ENCODE measurements at regions not wholly inside any gene's neighbourhood (a gene's known extent, or its start where the extent isn't known, plus 50 kb on each side); places are given as distances from the start of the nearest gene placed in this dataset.
"Not testable (repeated sequence)": the region's sequence is repeated elsewhere in the genome, so short reads cannot be mapped to it uniquely, and the experiment has no call there.

GRCh38 chr9:75500940-75501339, 389.5 kb upstream of the PCSK5 start:
- H3K9me3 ChIP-seq (ENCODE audit: control insufficient read depth in 2 of 2, insufficient read depth in 1 of 2, low read length in 1 of 2); H3K36me3 ChIP-seq (ENCODE audit: control insufficient read depth in 2 of 2, insufficient read depth in 2 of 2, low read length in 1 of 2); DNase-seq (ENCODE audit: low read depth in 6 of 9, low spot score in 9 of 9); H3K27me3 ChIP-seq (ENCODE audit: control insufficient read depth in 2 of 2, insufficient read depth in 1 of 2, low read length in 1 of 2); H3K4me1 ChIP-seq (ENCODE audit: control insufficient read depth in 2 of 2, insufficient read depth in 2 of 2, low read length in 2 of 2); H3K27ac ChIP-seq (ENCODE audit: low read depth in 1 of 2, low read length in 1 of 2); H3K4me3 ChIP-seq (ENCODE audit: low read length in 2 of 2): not testable (repeated sequence)
- WGBS: 92% methylated on average over 3 of the region's 3 CpGs

GRCh38 chr9:75504721-75505120, 385.8 kb upstream of the PCSK5 start:
- H3K27ac ChIP-seq (ENCODE audit: low read depth in 1 of 2, low read length in 1 of 2): no peak overlapping the region
- DNase-seq (ENCODE audit: low read depth in 6 of 9, low spot score in 9 of 9): no peak
- no peaks in the 10 kb centered on the region for H3K27me3 ChIP-seq (ENCODE audit: control insufficient read depth in 2 of 2, insufficient read depth in 1 of 2, low read length in 1 of 2)
- no peak overlapping the region for H3K4me3 ChIP-seq (ENCODE audit: low read length in 2 of 2)
- H3K4me1 ChIP-seq (ENCODE audit: control insufficient read depth in 2 of 2, insufficient read depth in 2 of 2, low read length in 2 of 2): no peaks in the 10 kb centered on the region
- H3K9me3 ChIP-seq (ENCODE audit: control insufficient read depth in 2 of 2, insufficient read depth in 1 of 2, low read length in 1 of 2): no peaks in the 10 kb centered on the region
- no peaks in the 10 kb centered on the region for H3K36me3 ChIP-seq (ENCODE audit: control insufficient read depth in 2 of 2, insufficient read depth in 2 of 2, low read length in 1 of 2)

GRCh38 chr9:75505654-75506053, 384.8 kb upstream of the PCSK5 start:
- Histone ChIP-seq H3K4me3 (ENCODE audit: low read length in 2 of 2) (no peak overlapping the region), H3K27ac (ENCODE audit: low read depth in 1 of 2, low read length in 1 of 2) (no peak overlapping the region), H3K4me1 (ENCODE audit: control insufficient read depth in 2 of 2, insufficient read depth in 2 of 2, low read length in 2 of 2) (no peaks in the 10 kb centered on the region), H3K27me3 (ENCODE audit: control insufficient read depth in 2 of 2, insufficient read depth in 1 of 2, low read length in 1 of 2) (no peaks in the 10 kb centered on the region), H3K9me3 (ENCODE audit: control insufficient read depth in 2 of 2, insufficient read depth in 1 of 2, low read length in 1 of 2) (no peaks in the 10 kb centered on the region), H3K36me3 (ENCODE audit: control insufficient read depth in 2 of 2, insufficient read depth in 2 of 2, low read length in 1 of 2) (no peaks in the 10 kb centered on the region)
- no peak for DNase-seq (ENCODE audit: low read depth in 6 of 9, low spot score in 9 of 9)

GRCh38 chr9:75529463-75529862, 361.0 kb upstream of the PCSK5 start:
- Histone ChIP-seq H3K9me3 (ENCODE audit: control insufficient read depth in 2 of 2, insufficient read depth in 1 of 2, low read length in 1 of 2) (no peaks in the 10 kb centered on the region), H3K27me3 (ENCODE audit: control insufficient read depth in 2 of 2, insufficient read depth in 1 of 2, low read length in 1 of 2) (no peaks in the 10 kb centered on the region), H3K36me3 (ENCODE audit: control insufficient read depth in 2 of 2, insufficient read depth in 2 of 2, low read length in 1 of 2) (no peaks in the 10 kb centered on the region), H3K4me1 (ENCODE audit: control insufficient read depth in 2 of 2, insufficient read depth in 2 of 2, low read length in 2 of 2) (no peaks in the 10 kb centered on the region), H3K27ac (ENCODE audit: low read depth in 1 of 2, low read length in 1 of 2) (no peak overlapping the region), H3K4me3 (ENCODE audit: low read length in 2 of 2) (no peak overlapping the region)
- no peak for DNase-seq (ENCODE audit: low read depth in 6 of 9, low spot score in 9 of 9)

DNA sequence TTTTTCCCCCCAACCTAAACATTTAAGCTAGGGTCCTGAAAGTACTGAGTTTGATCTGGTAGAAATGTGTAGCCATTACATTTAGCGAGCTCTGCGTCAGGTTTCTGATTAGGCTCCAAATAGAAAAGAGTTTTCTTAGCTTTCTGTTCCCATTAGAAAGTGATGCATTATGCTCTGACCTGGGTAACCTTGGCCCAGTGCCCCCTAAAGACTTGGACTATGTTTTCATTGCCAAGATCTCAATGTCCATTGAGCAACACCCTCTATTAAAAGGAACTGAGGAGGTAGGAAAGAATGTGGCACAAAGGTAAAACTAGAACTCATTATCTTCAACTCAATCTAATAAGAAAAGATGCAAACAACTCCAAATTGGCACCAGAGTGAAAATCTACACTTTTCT, 358.9 kb upstream of the PCSK5 start:
- Histone ChIP-seq H3K36me3 (ENCODE audit: control insufficient read depth in 2 of 2, insufficient read depth in 2 of 2, low read length in 1 of 2) (no peaks in the 10 kb centered on the region), H3K4me3 (ENCODE audit: low read length in 2 of 2) (no peak overlapping the region), H3K27ac (ENCODE audit: low read depth in 1 of 2, low read length in 1 of 2) (no peak overlapping the region), H3K4me1 (ENCODE audit: control insufficient read depth in 2 of 2, insufficient read depth in 2 of 2, low read length in 2 of 2) (no peaks in the 10 kb centered on the region), H3K27me3 (ENCODE audit: control insufficient read depth in 2 of 2, insufficient read depth in 1 of 2, low read length in 1 of 2) (no peaks in the 10 kb centered on the region), H3K9me3 (ENCODE audit: control insufficient read depth in 2 of 2, insufficient read depth in 1 of 2, low read length in 1 of 2) (no peaks in the 10 kb centered on the region)
- DNase-seq (ENCODE audit: low read depth in 6 of 9, low spot score in 9 of 9): no peak
- WGBS: 97% methylated on average over 2 of the region's 2 CpGs

GRCh38 chr9:75532233-75533050, 358.0 kb upstream of the PCSK5 start:
- 48% methylated on average over 3 of the region's 3 CpGs for WGBS
- H3K27ac ChIP-seq (ENCODE audit: low read depth in 1 of 2, low read length in 1 of 2): no peak overlapping the region
- no peak for DNase-seq (ENCODE audit: low read depth in 6 of 9, low spot score in 9 of 9)
- H3K4me1 ChIP-seq (ENCODE audit: control insufficient read depth in 2 of 2, insufficient read depth in 2 of 2, low read length in 2 of 2): no peaks in the 10 kb centered on the region
- no peaks in the 10 kb centered on the region for H3K27me3 ChIP-seq (ENCODE audit: control insufficient read depth in 2 of 2, insufficient read depth in 1 of 2, low read length in 1 of 2)
- H3K4me3 ChIP-seq (ENCODE audit: low read length in 2 of 2): no peak overlapping the region
- H3K9me3 ChIP-seq (ENCODE audit: control insufficient read depth in 2 of 2, insufficient read depth in 1 of 2, low read length in 1 of 2): no peaks in the 10 kb centered on the region
- H3K36me3 ChIP-seq (ENCODE audit: control insufficient read depth in 2 of 2, insufficient read depth in 2 of 2, low read length in 1 of 2): no peaks in the 10 kb centered on the region

GRCh38 chr9:75539523-75539922, 350.9 kb upstream of the PCSK5 start:
- Histone ChIP-seq H3K36me3 (ENCODE audit: control insufficient read depth in 2 of 2, insufficient read depth in 2 of 2, low read length in 1 of 2) (no peaks in the 10 kb centered on the region), H3K27ac (ENCODE audit: low read depth in 1 of 2, low read length in 1 of 2) (no peak overlapping the region), H3K4me3 (ENCODE audit: low read length in 2 of 2) (no peak overlapping the region), H3K4me1 (ENCODE audit: control insufficient read depth in 2 of 2, insufficient read depth in 2 of 2, low read length in 2 of 2) (no peaks in the 10 kb centered on the region), H3K27me3 (ENCODE audit: control insufficient read depth in 2 of 2, insufficient read depth in 1 of 2, low read length in 1 of 2) (no peaks in the 10 kb centered on the region), H3K9me3 (ENCODE audit: control insufficient read depth in 2 of 2, insufficient read depth in 1 of 2, low read length in 1 of 2) (no peaks in the 10 kb centered on the region)
- 98% methylated on average over 1 of the region's 1 CpG for WGBS
- peak in 1 of 9 donors; percentile 1 for DNase-seq (ENCODE audit: low read depth in 6 of 9, low spot score in 9 of 9)

GRCh38 chr9:75540185-75540584, 350.3 kb upstream of the PCSK5 start:
- H3K4me1 ChIP-seq (ENCODE audit: control insufficient read depth in 2 of 2, insufficient read depth in 2 of 2, low read length in 2 of 2): no peaks in the 10 kb centered on the region
- 99% methylated on average over 1 of the region's 1 CpG for WGBS
- H3K27ac ChIP-seq (ENCODE audit: low read depth in 1 of 2, low read length in 1 of 2): no peak overlapping the region
- H3K4me3 ChIP-seq (ENCODE audit: low read length in 2 of 2): no peak overlapping the region
- H3K9me3 ChIP-seq (ENCODE audit: control insufficient read depth in 2 of 2, insufficient read depth in 1 of 2, low read length in 1 of 2): no peaks in the 10 kb centered on the region
- H3K36me3 ChIP-seq (ENCODE audit: control insufficient read depth in 2 of 2, insufficient read depth in 2 of 2, low read length in 1 of 2): no peaks in the 10 kb centered on the region
- no peaks in the 10 kb centered on the region for H3K27me3 ChIP-seq (ENCODE audit: control insufficient read depth in 2 of 2, insufficient read depth in 1 of 2, low read length in 1 of 2)
- no peak for DNase-seq (ENCODE audit: low read depth in 6 of 9, low spot score in 9 of 9)

- DNase-seq (ENCODE audit: low read depth in 6 of 9, low spot score in 9 of 9): no peak
- H3K27me3 ChIP-seq (ENCODE audit: control insufficient read depth in 2 of 2, insufficient read depth in 1 of 2, low read length in 1 of 2): no peaks in the 10 kb centered on the region
- H3K4me3 ChIP-seq (ENCODE audit: low read length in 2 of 2): no peak overlapping the region
- no peak overlapping the region for H3K27ac ChIP-seq (ENCODE audit: low read depth in 1 of 2, low read length in 1 of 2)
- no peaks in the 10 kb centered on the region for H3K4me1 ChIP-seq (ENCODE audit: control insufficient read depth in 2 of 2, insufficient read depth in 2 of 2, low read length in 2 of 2)
- 91% methylated on average over 1 of the region's 1 CpG for WGBS
- H3K9me3 ChIP-seq (ENCODE audit: control insufficient read depth in 2 of 2, insufficient read depth in 1 of 2, low read length in 1 of 2): no peaks in the 10 kb centered on the region
- H3K36me3 ChIP-seq (ENCODE audit: control insufficient read depth in 2 of 2, insufficient read depth in 2 of 2, low read length in 1 of 2): no peaks in the 10 kb centered on the region
These were observed 348.7 kb upstream of the PCSK5 start for GRCh38 chr9:75541734-75542133.

DNA sequence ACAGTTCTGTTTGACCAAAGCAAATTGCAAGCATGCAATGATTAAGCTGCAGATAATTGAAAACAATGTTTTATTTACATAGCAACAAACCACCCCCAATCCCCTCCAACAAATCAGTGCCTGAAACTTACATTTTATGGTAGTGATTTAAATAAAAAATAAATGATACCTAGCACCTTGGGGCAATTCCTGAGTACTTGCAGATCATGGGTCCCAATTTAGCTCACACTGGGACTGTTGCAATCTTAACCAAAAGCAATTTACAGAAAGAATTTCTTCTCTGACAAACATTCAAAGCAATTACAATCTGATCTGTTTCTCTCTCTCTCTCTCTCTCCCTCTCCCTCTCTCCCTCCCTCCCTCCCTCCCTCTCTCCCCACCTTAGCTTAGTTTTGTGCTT, 345.7 kb upstream of the PCSK5 start:
- no peaks in the 10 kb centered on the region for H3K36me3 ChIP-seq (ENCODE audit: control insufficient read depth in 2 of 2, insufficient read depth in 2 of 2, low read length in 1 of 2)
- no peak overlapping the region for H3K4me3 ChIP-seq (ENCODE audit: low read length in 2 of 2)
- H3K27ac ChIP-seq (ENCODE audit: low read depth in 1 of 2, low read length in 1 of 2): no peak overlapping the region
- H3K27me3 ChIP-seq (ENCODE audit: control insufficient read depth in 2 of 2, insufficient read depth in 1 of 2, low read length in 1 of 2): no peaks in the 10 kb centered on the region
- no peak for DNase-seq (ENCODE audit: low read depth in 6 of 9, low spot score in 9 of 9)
- no peaks in the 10 kb centered on the region for H3K9me3 ChIP-seq (ENCODE audit: control insufficient read depth in 2 of 2, insufficient read depth in 1 of 2, low read length in 1 of 2)
- H3K4me1 ChIP-seq (ENCODE audit: control insufficient read depth in 2 of 2, insufficient read depth in 2 of 2, low read length in 2 of 2): no peaks in the 10 kb centered on the region
